Endothelial cell (in vitro differentiated cells): ENCODE measurements at regions not wholly inside any gene's neighbourhood (a gene's known extent, or its start where the extent isn't known, plus 50 kb on each side); places are given as distances from the start of the nearest gene placed in this dataset.

Experiments
- DNase-seq: peaks from one replicate; pipeline ENCODE4 v3.0.0; 2021; ENCODE audit warnings: low spot score
- H3K27ac Mint-ChIP-seq: one replicate; pipeline ENCODE4 v1.8.0; 2021; ENCODE audit warnings: mixed read lengths, inconsistent platforms; ENCODE audit not compliant: unreplicated experiment
- H3K27me3 Mint-ChIP-seq: one replicate; pipeline ENCODE4 v1.8.0; 2021; ENCODE audit warnings: mild to moderate bottlenecking, moderate library complexity, mixed read lengths, inconsistent platforms; ENCODE audit not compliant: unreplicated experiment
- H3K36me3 Mint-ChIP-seq: one replicate; pipeline ENCODE4 v1.8.0; 2021; ENCODE audit warnings: mild to moderate bottlenecking, low read depth, mixed read lengths, inconsistent platforms; ENCODE audit not compliant: unreplicated experiment
- H3K4me1 Mint-ChIP-seq: one replicate; pipeline ENCODE4 v1.8.0; 2021; ENCODE audit warnings: mild to moderate bottlenecking, mixed read lengths, inconsistent platforms; ENCODE audit not compliant: unreplicated experiment
- H3K4me3 Mint-ChIP-seq: one replicate; pipeline ENCODE4 v1.8.0; 2021; ENCODE audit warnings: mild to moderate bottlenecking, mixed read lengths, inconsistent platforms; ENCODE audit not compliant: unreplicated experiment
- H3K9me3 Mint-ChIP-seq: one replicate; pipeline ENCODE4 v1.8.0; 2021; ENCODE audit warnings: mixed read lengths, inconsistent platforms; ENCODE audit not compliant: unreplicated experiment
- CTCF ChIP-seq: fragments of 200-600 bp; sonication (generic); IDR thresholded peaks from one replicate; pipeline ENCODE4 v1.5.0; 2021; ENCODE audit warnings: antibody characterized with exemption; ENCODE audit not compliant: unreplicated experiment

GRCh38 chr14:57085043-57085442 lies 183.7 kb downstream of the EXOC5 start:
- H3K27me3 Mint-ChIP-seq: peaks cover 1% of the 10 kb centered on the region
- no peak overlapping the region for H3K27ac Mint-ChIP-seq
- no peaks in the 10 kb centered on the region for H3K4me1 Mint-ChIP-seq
- TF ChIP-seq CTCF: no peak
- DNase-seq: no peak
- H3K4me3 Mint-ChIP-seq: no peak overlapping the region
- H3K9me3 Mint-ChIP-seq: no peaks in the 10 kb centered on the region
- no peaks in the 10 kb centered on the region for H3K36me3 Mint-ChIP-seq

- TF ChIP-seq CTCF: no peak
- no peaks in the 10 kb centered on the region for H3K9me3 Mint-ChIP-seq
- peaks cover 5% of the 10 kb centered on the region for H3K27me3 Mint-ChIP-seq
- H3K4me1 Mint-ChIP-seq: peaks cover 3% of the 10 kb centered on the region
- no peaks in the 10 kb centered on the region for H3K36me3 Mint-ChIP-seq
- no peak overlapping the region for H3K27ac Mint-ChIP-seq
- H3K4me3 Mint-ChIP-seq: no peak overlapping the region
- no peak for DNase-seq
Measured at GRCh38 chr14:57080691-57081090, 188.0 kb downstream of the EXOC5 start.

GRCh38 chr14:57078054-57078453 lies 190.7 kb downstream of the EXOC5 start:
- no peak for TF ChIP-seq CTCF
- H3K27me3 Mint-ChIP-seq: peaks cover 5% of the 10 kb centered on the region
- no peak overlapping the region for H3K4me3 Mint-ChIP-seq
- no peaks in the 10 kb centered on the region for H3K36me3 Mint-ChIP-seq
- no peak for DNase-seq
- H3K27ac Mint-ChIP-seq: no peak overlapping the region
- no peaks in the 10 kb centered on the region for H3K9me3 Mint-ChIP-seq
- peaks cover 6% of the 10 kb centered on the region for H3K4me1 Mint-ChIP-seq

GRCh38 chr14:57073986-57074385 lies 194.7 kb downstream of the EXOC5 start:
- peaks cover 6% of the 10 kb centered on the region for H3K4me1 Mint-ChIP-seq
- H3K27ac Mint-ChIP-seq: no peak overlapping the region
- DNase-seq: no peak
- H3K36me3 Mint-ChIP-seq: no peaks in the 10 kb centered on the region
- peaks cover 2% of the 10 kb centered on the region for H3K27me3 Mint-ChIP-seq
- H3K9me3 Mint-ChIP-seq: no peaks in the 10 kb centered on the region
- no peak for TF ChIP-seq CTCF
- no peak overlapping the region for H3K4me3 Mint-ChIP-seq

- no peak for DNase-seq
- no peaks in the 10 kb centered on the region for H3K9me3 Mint-ChIP-seq
- no peaks in the 10 kb centered on the region for H3K36me3 Mint-ChIP-seq
- no peak overlapping the region for H3K27ac Mint-ChIP-seq
- no peak for TF ChIP-seq CTCF
- H3K4me1 Mint-ChIP-seq: peaks cover 6% of the 10 kb centered on the region
- H3K27me3 Mint-ChIP-seq: no peaks in the 10 kb centered on the region
- no peak overlapping the region for H3K4me3 Mint-ChIP-seq
Measured at GRCh38 chr14:57071639-57072038, 197.1 kb downstream of the EXOC5 start.
